ENCODE measurements at regions not wholly inside any gene's neighbourhood (a gene's known extent, or its start where the extent isn't known, plus 50 kb on each side); places are given as distances from the start of the nearest gene placed in this dataset.
A peak's percentile ranks its signal among the peaks of the same experiment; 100 is the strongest.

DNA sequence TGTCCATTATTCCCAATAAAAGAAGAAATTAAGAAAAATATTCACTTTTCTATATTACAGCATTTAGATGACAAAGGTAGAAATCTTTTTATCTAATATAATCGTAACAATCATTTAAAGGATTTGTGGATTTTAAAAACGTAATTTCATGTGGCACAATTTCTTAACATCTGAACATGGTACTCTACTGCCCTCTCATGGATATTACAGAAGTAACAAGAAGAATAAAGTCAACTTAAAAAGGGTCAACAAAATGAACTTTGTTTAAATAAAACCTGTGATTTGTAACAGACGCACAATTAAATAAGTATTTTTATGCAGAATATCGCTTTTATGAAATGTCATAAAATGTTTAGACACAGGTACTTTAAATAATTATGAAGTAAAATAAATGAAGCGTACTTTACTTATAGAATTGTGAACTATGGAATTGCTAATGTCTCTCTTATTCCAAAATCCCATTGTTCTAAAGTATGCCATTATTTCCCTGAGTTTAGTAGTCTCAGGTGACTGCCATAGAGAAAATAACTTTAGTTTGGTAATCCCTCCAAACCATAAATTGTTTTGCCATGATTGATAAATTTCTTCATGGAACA is 366.8 kb upstream of the ZNF385D start:
- Histone ChIP-seq H3K27me3 (ENCODE audit: control insufficient read depth, insufficient read depth, low read length) (no peaks in the 10 kb centered on the region), H3K36me3 (ENCODE audit: control insufficient read depth, insufficient read depth, low read length) (no peaks in the 10 kb centered on the region), H3K4me3 (ENCODE audit: low read depth, low read length) (no peak overlapping the region)
- peak; percentile 8 for DNase-seq (ENCODE audit: low read depth)
- POLR2A ChIA-PET = no interaction called here
- TF ChIP-seq, protein P1, sequence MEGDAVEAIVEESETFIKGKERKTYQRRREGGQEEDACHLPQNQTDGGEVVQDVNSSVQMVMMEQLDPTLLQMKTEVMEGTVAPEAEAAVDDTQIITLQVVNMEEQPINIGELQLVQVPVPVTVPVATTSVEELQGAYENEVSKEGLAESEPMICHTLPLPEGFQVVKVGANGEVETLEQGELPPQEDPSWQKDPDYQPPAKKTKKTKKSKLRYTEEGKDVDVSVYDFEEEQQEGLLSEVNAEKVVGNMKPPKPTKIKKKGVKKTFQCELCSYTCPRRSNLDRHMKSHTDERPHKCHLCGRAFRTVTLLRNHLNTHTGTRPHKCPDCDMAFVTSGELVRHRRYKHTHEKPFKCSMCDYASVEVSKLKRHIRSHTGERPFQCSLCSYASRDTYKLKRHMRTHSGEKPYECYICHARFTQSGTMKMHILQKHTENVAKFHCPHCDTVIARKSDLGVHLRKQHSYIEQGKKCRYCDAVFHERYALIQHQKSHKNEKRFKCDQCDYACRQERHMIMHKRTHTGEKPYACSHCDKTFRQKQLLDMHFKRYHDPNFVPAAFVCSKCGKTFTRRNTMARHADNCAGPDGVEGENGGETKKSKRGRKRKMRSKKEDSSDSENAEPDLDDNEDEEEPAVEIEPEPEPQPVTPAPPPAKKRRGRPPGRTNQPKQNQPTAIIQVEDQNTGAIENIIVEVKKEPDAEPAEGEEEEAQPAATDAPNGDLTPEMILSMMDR (IDR thresholded peaks at IDR 0.05; ENCODE audit: insufficient read depth, low read depth, low read length) = peak; percentile 52
- CTCF ChIA-PET = interaction anchor here (1.2 kb wide), 1 partner anchor 20 kb away, joined by 3 read pairs; no protein-coding TSS in a partner anchor

DNA sequence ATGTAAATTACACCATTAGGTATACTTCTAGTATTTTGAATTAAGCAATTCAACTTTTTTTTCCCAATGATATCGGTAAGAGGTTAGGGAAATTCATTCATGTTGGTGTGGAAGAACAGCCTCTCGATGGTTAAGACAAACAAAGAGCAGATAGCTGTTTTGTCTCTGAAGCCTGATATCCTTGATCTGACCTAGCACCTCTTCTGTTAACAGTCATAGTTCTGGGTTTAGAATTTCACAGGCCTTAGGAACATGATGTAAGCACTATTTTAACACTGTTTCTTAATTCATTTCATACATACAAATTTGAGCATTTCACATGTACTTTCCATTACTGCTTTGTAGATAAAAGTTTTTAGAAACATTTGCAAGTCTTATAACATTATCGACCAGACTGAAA is 367.5 kb upstream of the ZNF385D start:
- POLR2A ChIA-PET = no interaction called here
- CTCF ChIA-PET = no interaction called here
- TF ChIP-seq, protein P1 (IDR thresholded peaks at IDR 0.05; ENCODE audit: insufficient read depth, low read depth, low read length) = no peak
- no peak overlapping the region for H3K4me3 ChIP-seq (ENCODE audit: low read depth, low read length)
- H3K27me3 ChIP-seq (ENCODE audit: control insufficient read depth, insufficient read depth, low read length) = no peaks in the 10 kb centered on the region
- DNase-seq (ENCODE audit: low read depth) = no peak
- H3K36me3 ChIP-seq (ENCODE audit: control insufficient read depth, insufficient read depth, low read length) = no peaks in the 10 kb centered on the region

GRCh38 chr3:22121068-22121701 is 370.2 kb upstream of the ZNF385D start:
- ChIA-PET CTCF (no interaction called here), POLR2A (no interaction called here)
- Histone ChIP-seq H3K4me3 (ENCODE audit: low read depth, low read length) (no peak overlapping the region), H3K36me3 (ENCODE audit: control insufficient read depth, insufficient read depth, low read length) (no peaks in the 10 kb centered on the region), H3K27me3 (ENCODE audit: control insufficient read depth, insufficient read depth, low read length) (no peaks in the 10 kb centered on the region)
- no peak for DNase-seq (ENCODE audit: low read depth)
- TF ChIP-seq, protein P1 (IDR thresholded peaks at IDR 0.05; ENCODE audit: insufficient read depth, low read depth, low read length) = no peak

DNA sequence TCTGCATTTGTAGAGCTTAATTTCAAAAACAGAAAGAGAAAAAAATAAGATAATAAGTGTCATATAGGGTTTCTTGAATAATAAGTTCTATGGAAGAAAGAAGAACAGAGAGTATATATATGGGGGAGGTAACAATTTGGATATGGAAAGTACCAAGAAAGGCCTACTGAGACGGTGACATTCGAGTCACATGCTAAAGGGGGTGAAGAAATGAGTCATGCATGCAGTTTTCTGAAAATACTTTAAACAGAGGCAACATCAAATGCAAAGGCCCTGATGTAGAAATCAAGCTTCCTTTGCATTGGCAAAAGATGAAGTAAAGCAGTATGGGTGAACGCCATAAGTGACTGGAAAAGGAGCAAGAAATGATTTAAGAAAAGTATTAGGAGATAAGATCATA is 371.6 kb upstream of the ZNF385D start:
- no peak for DNase-seq (ENCODE audit: low read depth)
- CTCF ChIA-PET = no interaction called here
- Histone ChIP-seq H3K4me3 (ENCODE audit: low read depth, low read length) (no peak overlapping the region), H3K27me3 (ENCODE audit: control insufficient read depth, insufficient read depth, low read length) (no peaks in the 10 kb centered on the region), H3K36me3 (ENCODE audit: control insufficient read depth, insufficient read depth, low read length) (no peaks in the 10 kb centered on the region)
- POLR2A ChIA-PET = no interaction called here
- TF ChIP-seq, protein P1 (IDR thresholded peaks at IDR 0.05; ENCODE audit: insufficient read depth, low read depth, low read length) = no peak

DNA sequence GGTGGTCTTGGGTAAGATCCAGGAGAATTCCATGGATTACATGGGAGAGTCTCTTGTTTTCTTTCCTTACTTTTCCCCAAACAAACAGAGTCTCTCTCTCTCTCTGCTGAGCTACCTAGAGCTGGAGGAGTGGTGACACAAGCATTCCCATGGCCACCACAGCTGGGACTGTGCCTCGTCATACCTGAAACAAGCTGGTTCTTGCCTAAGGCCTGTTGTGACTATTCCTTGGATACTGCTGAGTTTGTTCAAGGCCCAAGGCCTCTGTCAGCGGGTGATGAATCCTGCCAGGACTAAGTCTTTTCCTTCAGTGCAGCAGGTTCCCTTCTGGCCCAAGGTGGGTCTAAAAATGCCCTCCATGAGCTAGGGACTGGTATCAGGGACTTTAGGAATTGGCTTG is 378.1 kb upstream of the ZNF385D start:
- CTCF ChIA-PET = no interaction called here
- POLR2A ChIA-PET = no interaction called here
- Histone ChIP-seq H3K27me3 (ENCODE audit: control insufficient read depth, insufficient read depth, low read length) (no peaks in the 10 kb centered on the region), H3K36me3 (ENCODE audit: control insufficient read depth, insufficient read depth, low read length) (no peaks in the 10 kb centered on the region), H3K4me3 (ENCODE audit: low read depth, low read length) (no peak overlapping the region)
- TF ChIP-seq, protein P1 (IDR thresholded peaks at IDR 0.05; ENCODE audit: insufficient read depth, low read depth, low read length) = no peak
- no peak for DNase-seq (ENCODE audit: low read depth)

Measured in BJ (cell line).